Ascending aorta (tissue), 2 donors: ENCODE measurements at regions not wholly inside any gene's neighbourhood (a gene's known extent, or its start where the extent isn't known, plus 50 kb on each side); places are given as distances from the start of the nearest gene placed in this dataset.

Experiments used
- DNase-seq, 2 donors: peaks; one replicate each; pipeline ENCODE4 v3.0.0-alpha.2; 2019; ENCODE audit warnings: low spot score in 2 of 2
- H3K27ac ChIP-seq, 2 donors: fragments of 200-600 bp; sonication (generic); one replicate each; pipeline ENCODE4 v1.5.1; 2016 to 2017; ENCODE audit warnings: mild to moderate bottlenecking in 1 of 2
- H3K27me3 ChIP-seq: fragments of 200-600 bp; sonication (generic); one replicate; pipeline ENCODE4 v1.5.1; 2017
- H3K36me3 ChIP-seq, 2 donors: fragments of 200-600 bp; sonication (generic); one replicate each; pipeline ENCODE4 v1.5.1; 2016
- H3K4me1 ChIP-seq, 2 donors: fragments of 200-600 bp; sonication (generic); one replicate each; pipeline ENCODE4 v1.5.1; 2016 to 2017; ENCODE audit warnings: mild to moderate bottlenecking in 1 of 2
- H3K4me3 ChIP-seq, 2 donors: fragments of 200-600 bp; sonication (generic); one replicate each; pipeline ENCODE4 v1.5.1; 2016 to 2017; ENCODE audit warnings: mild to moderate bottlenecking in 1 of 2
- H3K9me3 ChIP-seq, 2 donors: fragments of 200-600 bp; sonication (generic); one replicate each; pipeline ENCODE4 v1.5.1; 2016
- intact Hi-C: fragments of 100-400 bp; cut with DNase I; formaldehyde crosslinking; loops from one replicate; pipeline ENCODE4 v1.15.1; 2023
- TF ChIP-seq, protein P1 (sequence below), 3 experiments: fragments of 200-600 bp in 2 of 3; fragments of 450-650 bp in 1 of 3; sonication (generic) in 2 of 3; IDR thresholded peaks; one replicate each; pipeline ENCODE4 v1.5.1; 2016 to 2019; ENCODE audit warnings: antibody characterized with exemption in 3 of 3, mild to moderate bottlenecking in 1 of 3, moderate library complexity in 1 of 3

- H3K27ac ChIP-seq = no peak overlapping the region
- no peaks in the 10 kb centered on the region for H3K9me3 ChIP-seq
- H3K36me3 ChIP-seq = no peaks in the 10 kb centered on the region
- no peak for DNase-seq
- H3K27me3 ChIP-seq = no peaks in the 10 kb centered on the region
- TF ChIP-seq, protein P1, sequence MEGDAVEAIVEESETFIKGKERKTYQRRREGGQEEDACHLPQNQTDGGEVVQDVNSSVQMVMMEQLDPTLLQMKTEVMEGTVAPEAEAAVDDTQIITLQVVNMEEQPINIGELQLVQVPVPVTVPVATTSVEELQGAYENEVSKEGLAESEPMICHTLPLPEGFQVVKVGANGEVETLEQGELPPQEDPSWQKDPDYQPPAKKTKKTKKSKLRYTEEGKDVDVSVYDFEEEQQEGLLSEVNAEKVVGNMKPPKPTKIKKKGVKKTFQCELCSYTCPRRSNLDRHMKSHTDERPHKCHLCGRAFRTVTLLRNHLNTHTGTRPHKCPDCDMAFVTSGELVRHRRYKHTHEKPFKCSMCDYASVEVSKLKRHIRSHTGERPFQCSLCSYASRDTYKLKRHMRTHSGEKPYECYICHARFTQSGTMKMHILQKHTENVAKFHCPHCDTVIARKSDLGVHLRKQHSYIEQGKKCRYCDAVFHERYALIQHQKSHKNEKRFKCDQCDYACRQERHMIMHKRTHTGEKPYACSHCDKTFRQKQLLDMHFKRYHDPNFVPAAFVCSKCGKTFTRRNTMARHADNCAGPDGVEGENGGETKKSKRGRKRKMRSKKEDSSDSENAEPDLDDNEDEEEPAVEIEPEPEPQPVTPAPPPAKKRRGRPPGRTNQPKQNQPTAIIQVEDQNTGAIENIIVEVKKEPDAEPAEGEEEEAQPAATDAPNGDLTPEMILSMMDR (IDR thresholded peaks at IDR 0.05) = no peak
- intact Hi-C loops = no loop called here
- no peak overlapping the region for H3K4me3 ChIP-seq
- H3K4me1 ChIP-seq = no peaks in the 10 kb centered on the region
Observed at GRCh38 chr20:24235296-24236175, 233.9 kb upstream of the SYNDIG1 start.

GRCh38 chr20:24227600-24227999 lies 239.0 kb upstream of the GGTLC1 start:
- H3K36me3 ChIP-seq = no peaks in the 10 kb centered on the region
- H3K4me1 ChIP-seq = no peaks in the 10 kb centered on the region
- TF ChIP-seq, protein P1 (IDR thresholded peaks at IDR 0.05) = no peak
- no peaks in the 10 kb centered on the region for H3K27me3 ChIP-seq
- no peak overlapping the region for H3K27ac ChIP-seq
- H3K9me3 ChIP-seq = no peaks in the 10 kb centered on the region
- H3K4me3 ChIP-seq = no peak overlapping the region
- intact Hi-C loops = no loop called here
- DNase-seq = no peak

- H3K36me3 ChIP-seq = no peaks in the 10 kb centered on the region
- H3K27me3 ChIP-seq = no peaks in the 10 kb centered on the region
- H3K4me3 ChIP-seq = no peak overlapping the region
- TF ChIP-seq, protein P1 (IDR thresholded peaks at IDR 0.05) = no peak
- H3K4me1 ChIP-seq = no peaks in the 10 kb centered on the region
- DNase-seq = no peak
- intact Hi-C loops = no loop called here
- H3K9me3 ChIP-seq = peaks cover 0 to 2% of the 10 kb centered on the region in 2 donors
- no peak overlapping the region for H3K27ac ChIP-seq
Observed at GRCh38 chr20:24212494-24212893, 223.9 kb upstream of the GGTLC1 start.

DNA sequence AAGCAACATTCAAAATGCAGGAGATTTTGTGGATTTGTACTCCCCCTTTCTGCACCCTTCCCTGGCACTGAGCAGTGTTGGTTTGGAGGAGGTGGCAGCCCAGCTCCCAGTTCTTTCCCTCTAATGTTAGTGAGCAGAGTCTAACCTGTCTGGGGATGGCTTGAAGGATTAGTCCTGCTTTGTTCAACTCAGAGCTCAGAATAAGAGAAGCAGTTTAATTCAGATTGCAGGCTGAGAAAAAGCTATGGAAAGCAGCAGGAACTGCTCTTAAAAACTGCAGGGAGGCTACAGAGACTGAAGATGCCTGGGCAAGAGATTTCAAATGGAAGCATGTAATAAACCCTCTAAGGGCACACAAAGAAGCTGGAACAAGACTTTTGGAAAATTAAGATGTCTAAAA lies 223.4 kb upstream of the GGTLC1 start:
- no peaks in the 10 kb centered on the region for H3K4me1 ChIP-seq
- no peaks in the 10 kb centered on the region for H3K36me3 ChIP-seq
- intact Hi-C loops = no loop called here
- H3K27ac ChIP-seq = no peak overlapping the region
- no peak for DNase-seq
- H3K27me3 ChIP-seq = no peaks in the 10 kb centered on the region
- no peak overlapping the region for H3K4me3 ChIP-seq
- H3K9me3 ChIP-seq = peaks cover 0 to 2% of the 10 kb centered on the region in 2 donors
- TF ChIP-seq, protein P1 (IDR thresholded peaks at IDR 0.05) = no peak

DNA sequence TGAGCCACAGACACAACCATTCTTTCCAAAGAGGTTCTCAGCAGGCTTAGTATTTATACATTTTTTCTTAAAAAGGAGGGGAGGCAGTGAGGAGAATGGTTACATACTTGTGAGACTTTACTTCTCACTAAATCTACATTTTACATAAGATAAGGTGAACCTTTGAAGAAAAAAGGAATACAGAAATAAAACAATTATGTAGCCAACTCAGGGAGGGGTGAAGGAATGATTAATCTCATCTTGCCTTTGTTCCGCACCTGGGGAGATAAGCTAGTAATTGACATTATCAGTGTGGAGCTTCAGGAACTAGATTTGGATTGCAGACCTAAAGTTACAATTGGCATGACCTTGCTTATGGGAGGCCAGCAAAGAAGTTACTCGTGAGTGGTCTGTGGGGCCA lies 221.8 kb upstream of the GGTLC1 start:
- no peaks in the 10 kb centered on the region for H3K27me3 ChIP-seq
- H3K4me3 ChIP-seq = no peak overlapping the region
- no peaks in the 10 kb centered on the region for H3K36me3 ChIP-seq
- TF ChIP-seq, protein P1 (IDR thresholded peaks at IDR 0.05) = no peak
- H3K9me3 ChIP-seq = no peaks in the 10 kb centered on the region
- no peak for DNase-seq
- no peaks in the 10 kb centered on the region for H3K4me1 ChIP-seq
- intact Hi-C loops = no loop called here
- H3K27ac ChIP-seq = no peak overlapping the region
